Mucosa of gallbladder (tissue), 1 donor: ENCODE measurements at regions not wholly inside any gene's neighbourhood (a gene's known extent, or its start where the extent isn't known, plus 50 kb on each side); places are given as distances from the start of the nearest gene placed in this dataset.
"Not testable (repeated sequence)": the region's sequence is repeated elsewhere in the genome, so short reads cannot be mapped to it uniquely, and the experiment has no call there.

Experiments
- DNase-seq: peaks from one replicate; pipeline ENCODE4 v3.0.0-alpha.2; 2020; ENCODE audit warnings: low spot score
- donor health status: DM: no; HTN: no; CAD: no.

DNA sequence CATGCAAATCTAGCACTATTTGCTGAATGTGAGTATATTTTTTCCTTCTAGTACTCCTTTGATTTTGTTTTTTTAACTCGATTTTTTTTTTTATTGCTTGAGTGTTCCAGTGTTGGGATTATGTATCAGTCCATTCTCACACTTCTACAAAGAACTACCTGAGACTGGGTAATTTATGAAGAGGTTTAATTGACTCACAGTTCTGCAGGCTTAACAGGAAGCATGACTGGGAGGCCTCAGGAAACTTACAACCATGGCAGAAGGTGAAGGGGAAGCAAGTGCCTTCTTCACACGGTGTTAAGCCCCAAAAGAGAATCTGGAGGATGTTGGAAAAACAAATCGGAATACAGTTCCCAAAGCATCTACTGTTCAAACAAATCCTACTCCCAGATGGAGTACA is 69.1 kb downstream of the ZNF518B start:
- not testable (repeated sequence) for DNase-seq

DNA sequence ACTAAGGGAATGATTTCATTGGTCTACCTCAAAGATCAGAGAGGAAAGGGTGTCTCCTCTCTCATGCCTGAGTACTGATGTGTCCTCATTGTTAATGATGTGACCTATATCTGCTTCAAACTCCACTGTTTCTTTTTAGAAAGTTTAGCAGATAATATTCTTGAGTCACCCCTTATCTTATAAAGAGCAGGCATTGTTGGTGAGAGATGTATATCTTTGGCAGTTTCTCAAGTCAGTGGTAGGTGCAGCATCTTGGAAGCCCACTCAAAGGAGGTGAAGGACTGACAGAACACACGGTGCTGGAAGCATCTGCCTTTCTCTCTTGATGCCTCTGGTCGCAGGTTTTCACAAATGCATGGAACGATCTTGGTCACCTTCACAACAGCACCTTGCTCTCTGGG is 71.2 kb downstream of the ZNF518B start:
- no peak for DNase-seq

DNA sequence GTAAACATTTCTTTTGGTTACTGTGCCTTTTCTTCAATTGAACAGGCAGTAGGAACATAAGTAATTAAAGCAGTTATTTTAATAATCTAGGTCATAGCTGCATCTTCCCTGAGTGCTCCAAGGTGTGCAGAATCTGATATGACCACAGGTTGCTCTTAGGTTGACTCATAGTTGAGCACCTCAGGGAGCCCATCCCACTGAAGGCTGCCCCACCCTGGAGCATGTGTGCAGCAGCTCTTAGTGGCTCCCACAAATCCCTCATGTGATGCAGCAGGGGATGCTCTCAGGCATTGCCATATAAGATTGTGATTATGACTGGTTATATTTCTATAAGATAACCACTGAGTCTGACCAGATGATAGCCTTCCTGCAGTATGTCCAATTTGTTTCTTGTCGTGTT is 72.3 kb downstream of the ZNF518B start:
- DNase-seq: no peak

DNA sequence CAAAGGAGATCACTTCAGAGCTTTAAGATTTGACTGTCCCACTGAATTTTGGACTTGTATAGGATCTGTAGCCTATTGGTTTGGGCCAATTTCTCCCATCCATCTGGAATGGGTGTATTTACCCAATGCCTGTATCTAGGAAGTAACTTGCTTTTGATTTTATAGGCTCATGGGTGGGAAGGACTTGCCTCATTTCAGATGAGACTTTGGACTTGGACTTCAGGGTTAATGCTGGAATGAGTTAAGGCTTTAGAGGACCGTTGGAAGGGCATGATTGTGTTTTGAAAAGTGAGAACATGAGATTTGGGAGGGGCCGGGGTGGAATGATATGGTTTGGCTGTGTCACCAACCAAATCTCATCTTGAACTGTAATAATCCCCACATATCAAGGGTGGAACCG is 73.8 kb downstream of the ZNF518B start:
- no peak for DNase-seq

DNA sequence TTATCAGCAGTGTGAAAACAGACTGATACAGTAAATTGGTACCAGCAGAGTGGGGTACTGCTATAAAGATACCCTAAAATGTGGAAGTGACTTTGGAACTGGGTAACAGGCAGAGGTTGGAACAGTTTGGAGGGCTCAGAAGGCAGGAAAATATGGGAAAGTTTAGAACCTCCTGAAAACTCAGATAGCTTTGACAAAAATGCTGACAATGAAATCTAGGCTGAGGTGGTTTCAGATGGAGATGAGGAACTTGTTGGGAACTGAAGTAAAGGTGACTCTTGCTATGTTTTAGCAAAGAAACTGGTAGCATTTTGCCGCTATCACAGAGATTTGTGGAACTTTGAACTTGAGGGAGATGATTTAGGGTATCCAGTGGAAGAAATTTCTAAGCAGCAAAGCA is 75.1 kb downstream of the ZNF518B start:
- not testable (repeated sequence) for DNase-seq

DNA sequence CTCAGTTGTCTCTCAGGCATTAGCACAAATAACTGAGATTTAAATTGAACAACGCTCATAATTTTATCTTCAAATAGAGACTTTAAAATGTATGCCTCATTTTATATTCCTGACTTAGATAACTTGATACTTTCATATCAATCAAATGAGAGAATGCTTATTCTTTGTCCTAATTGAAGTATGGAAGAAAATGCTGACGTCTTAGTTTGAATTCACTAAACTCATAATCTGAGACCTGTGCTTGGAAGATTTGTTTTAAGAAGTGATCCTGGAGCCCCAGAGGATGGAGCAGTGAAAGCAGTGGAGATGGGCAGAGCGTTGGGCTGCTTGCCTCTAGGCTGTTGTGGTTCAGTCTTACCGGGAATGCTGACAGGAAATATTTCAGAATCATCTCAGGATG is 76.1 kb downstream of the ZNF518B start:
- DNase-seq: no peak

DNA sequence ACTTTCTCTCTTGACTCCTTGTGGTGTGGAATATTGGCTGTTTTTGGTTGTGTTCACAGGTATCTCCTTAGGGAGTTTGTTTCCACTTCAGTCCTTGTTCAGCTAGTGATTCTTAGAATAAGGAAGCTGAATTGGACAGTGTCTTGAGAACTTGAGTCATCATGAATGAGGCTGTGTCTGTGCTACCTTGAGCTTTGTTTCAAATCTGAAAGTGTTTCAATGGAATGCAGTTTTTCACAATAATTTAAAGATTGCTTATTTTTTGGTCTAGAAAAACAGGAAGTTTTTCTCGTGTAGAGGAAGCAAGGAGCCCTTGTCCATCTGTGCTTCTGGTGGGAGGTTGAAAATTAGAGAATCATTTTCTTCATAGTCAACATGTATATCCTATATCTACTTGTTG is 76.5 kb downstream of the ZNF518B start:
- DNase-seq: no peak

DNA sequence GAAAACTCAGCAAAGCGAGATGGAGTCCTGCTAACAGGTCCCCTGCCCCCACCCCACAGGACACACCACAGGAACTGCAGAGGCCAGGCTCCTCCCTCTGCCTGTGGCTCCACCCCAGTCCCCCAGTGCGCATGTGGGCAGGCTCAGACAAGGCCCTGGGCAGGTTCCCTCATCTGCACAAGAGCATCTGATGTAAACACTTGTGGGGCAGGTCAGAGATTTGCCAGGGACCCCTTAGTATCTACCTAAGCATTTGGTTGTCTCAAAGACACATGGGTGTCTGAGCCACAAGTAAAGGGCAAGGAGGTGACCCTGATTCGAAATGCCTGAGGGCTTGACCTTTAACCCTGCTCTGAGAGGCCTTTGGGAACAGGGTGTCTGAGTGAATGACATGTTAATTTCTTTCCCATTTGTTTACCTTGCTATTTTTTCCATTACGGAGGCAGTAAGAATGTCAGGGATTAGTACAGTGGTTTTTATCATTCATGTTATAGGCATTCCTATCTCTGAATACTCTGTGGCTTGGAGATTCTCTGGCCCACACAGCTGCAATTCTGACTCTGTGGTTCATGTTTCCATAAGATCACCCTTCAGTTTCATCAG is 85.3 kb downstream of the ZNF518B start:
- no peak for DNase-seq

DNA sequence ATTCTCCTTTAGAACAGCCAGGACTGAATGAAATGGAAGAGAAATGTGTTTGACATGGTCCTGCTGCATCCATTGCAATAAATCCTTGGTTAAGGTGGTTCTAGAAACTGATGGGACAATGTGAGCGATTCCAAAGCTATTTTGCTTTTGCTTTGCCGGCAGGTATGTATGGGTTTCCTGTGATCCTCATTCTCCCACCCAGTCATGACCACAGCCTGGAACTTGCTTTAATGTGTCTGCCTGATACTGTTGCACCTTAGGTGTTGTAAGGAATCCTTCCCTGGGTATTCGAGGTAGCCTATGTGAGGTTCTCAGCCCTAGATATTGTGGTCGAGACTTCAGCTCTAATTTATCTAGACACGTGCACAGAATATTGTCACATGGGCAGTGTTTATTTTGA is 86.1 kb downstream of the ZNF518B start:
- DNase-seq: no peak

DNA sequence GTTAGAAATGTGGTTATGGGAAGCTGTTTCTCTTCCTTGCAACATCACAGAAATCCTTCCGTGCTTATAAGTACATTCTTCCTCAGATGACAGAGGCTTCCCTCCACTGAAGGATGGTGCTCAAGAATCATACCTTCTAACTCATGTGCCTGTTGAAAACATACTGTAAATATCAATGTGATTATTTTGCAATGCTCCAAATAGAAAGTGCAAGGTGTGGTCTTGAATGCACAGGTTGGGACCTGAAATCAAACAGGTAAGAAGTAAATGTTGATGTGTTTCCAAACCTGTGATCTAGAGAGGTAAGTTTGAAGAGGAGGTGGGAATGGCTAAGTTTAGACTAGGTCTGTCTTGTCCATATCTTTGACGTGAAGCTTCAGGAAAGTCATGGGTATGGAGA is 87.7 kb downstream of the ZNF518B start:
- no peak for DNase-seq

DNA sequence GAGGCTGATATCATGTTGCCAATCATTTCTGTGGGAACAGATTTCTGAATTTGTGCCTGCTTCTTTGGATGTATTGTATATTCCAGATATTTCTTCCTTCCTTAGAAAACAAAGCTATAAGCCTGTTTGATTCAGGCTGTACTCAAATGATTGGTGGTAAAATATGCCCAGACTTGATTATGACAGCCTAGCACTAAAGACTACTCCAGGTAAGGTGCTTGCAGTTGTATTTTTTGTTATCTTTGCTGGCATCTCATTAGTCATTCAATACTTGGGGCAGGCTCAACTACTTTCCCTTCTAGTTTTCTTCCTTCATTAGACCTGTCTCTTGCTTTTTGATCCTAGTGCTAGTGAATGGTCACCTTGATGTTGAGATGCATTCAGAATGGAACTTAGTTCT is 90.6 kb downstream of the ZNF518B start:
- no peak for DNase-seq

DNA sequence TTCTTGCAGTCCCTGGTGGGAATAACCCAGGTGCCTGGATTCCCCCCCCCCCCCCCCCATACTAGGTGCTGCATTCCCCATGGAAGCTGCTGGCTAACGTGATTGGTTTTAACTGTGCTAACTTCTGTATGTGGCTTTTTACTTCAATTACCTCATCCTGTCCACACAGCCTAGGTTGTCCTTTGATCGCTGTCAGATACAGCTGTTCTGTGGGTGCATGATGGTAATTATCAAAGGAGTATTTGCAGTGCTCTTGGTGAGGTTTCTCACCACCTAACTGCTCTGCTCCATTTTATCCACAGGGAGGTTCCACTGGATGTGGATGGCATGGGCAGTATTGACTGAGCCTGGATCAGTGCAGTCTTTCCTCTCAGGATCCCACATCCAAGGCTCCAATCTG is 93.0 kb downstream of the ZNF518B start:
- no peak for DNase-seq

DNA sequence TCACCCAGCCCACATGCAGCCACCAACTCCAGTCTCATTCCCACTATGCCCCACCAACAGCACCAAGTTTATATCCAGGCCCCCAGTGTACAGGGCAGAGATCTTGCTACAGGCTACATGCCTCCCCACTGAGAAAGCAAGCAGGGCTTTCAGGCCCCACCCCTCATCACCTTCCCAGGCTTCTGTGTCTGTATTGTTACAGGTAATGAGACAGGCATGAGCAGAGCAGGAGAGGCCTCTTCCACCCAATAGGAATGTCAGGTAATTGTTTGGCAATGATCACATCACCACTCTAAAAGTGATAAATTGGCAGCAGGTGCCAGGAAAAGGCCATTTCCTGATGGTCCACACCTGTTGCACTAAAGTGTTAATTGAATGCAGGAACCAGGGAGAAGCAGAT is 102.5 kb downstream of the ZNF518B start:
- no peak for DNase-seq

DNA sequence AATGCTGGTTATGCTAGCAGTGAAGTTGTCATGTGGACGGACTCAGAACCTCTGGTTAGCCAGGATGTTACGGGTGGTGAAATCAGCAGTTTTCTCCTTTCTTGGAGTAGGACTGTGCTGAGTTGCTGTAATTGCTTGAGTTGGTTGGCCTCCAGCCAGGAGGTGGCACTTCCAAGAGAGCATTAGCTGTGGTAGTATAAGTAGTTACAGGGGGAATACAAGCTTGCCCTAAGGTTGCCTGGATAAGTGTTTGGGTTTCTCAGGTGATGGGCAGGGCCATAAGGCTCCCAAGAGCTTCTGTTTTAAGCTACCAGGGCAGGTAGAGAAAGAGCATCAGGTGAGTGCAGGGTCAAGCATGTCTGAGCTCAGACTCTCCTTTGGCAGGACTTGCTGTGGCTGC is 103.0 kb downstream of the ZNF518B start:
- no peak for DNase-seq

DNA sequence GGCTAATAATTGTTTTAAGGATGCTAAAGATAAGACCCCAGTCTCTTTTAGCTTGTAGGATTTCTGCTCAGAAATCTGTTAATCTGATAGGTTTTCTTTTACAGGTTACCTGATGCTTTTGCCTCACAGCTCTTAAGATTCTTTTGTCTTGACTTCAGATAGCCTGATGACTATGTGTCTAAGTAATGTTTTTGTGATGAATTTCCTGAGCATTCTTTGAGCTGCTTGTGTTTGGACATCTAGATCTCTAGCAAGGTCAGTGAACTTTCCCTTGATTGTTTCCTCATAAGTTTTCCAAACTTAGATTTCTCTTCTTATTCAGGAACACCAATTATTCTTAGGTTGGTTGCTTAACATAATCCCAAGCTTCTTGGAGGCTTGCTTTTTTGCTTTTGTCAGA is 104.1 kb downstream of the ZNF518B start:
- no peak for DNase-seq

DNA sequence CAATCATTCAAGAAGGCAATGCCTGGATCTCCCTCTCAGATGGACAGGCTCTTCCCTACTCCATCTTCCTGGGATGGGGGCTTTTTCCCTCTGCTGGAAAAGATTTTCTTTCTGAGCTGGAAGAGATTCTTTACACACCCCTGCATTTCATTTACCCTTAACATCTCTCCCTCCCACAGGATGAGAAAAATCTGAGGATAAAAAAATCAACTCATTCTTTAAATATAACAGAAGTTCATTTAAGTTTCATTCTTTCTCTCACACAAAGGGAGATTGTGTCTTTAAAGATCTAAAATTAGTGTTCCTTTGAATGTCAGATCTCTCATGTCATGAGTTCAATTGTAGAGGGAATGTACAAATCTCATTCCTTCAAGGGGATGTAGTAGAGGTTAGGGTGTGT is 109.0 kb downstream of the ZNF518B start:
- no peak for DNase-seq

DNA sequence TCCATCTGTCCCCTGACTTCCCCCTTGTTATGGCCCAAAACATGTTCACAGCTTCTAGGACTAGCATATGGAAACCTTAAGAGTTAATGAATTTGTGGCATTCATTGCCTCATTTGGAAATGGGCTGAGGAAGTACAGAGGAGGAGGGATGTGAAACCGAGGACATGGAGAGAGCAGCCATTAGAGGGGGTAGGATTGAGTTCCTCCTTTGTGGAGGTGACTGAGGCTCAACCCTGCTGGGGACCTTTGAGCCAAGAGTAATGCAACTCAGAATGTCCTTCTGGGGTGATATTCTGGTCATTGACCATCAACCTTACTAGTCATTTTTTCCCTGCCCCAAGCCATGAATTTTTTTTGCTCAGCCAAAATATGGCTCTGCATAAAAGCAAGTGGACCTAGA is 109.4 kb downstream of the ZNF518B start:
- DNase-seq: no peak

DNA sequence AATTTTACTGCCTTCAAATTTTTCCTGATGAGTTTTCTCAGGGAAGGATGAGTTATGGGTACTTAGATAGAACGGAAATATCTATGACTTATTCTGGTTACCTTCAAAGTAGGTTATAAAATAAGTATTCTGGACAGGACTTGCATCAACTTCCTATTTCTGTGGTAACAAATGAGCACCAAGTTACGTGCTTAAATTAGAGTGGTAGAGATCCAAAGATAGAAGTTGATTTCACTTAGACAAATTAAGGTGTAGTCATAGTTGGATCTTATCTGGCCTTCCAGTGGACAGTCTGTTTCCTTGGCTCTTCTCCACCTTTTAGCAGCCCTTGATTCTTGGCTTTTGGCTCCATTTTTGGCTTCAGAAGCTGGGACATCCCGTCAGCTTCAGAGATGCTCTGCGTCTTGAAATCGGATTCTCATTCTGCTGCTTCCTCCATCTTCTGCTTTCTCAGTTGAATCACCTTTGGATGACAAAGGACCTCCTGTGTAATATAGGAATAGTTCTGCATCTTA is 109.9 kb downstream of the ZNF518B start:
- no peak for DNase-seq

DNA sequence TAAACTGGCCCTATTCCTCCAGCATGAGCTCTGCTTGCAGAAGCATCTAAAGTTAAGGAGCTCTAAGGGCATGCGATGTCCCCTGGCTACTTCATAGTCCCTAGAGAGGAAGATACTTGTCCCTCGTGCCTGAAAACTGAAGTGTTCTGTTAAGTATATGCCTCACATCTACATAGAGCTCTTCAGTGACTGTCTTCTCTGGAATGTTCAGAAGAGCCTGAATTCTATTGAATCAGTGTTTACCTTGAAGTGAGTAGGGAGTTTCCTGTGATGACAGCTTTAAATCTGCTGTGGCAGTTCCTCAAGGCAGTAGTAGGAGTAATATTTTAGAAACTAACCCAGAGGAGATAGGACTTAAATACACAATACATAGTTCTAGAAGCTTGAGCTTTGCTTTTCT is 111.2 kb downstream of the ZNF518B start:
- DNase-seq: no peak

DNA sequence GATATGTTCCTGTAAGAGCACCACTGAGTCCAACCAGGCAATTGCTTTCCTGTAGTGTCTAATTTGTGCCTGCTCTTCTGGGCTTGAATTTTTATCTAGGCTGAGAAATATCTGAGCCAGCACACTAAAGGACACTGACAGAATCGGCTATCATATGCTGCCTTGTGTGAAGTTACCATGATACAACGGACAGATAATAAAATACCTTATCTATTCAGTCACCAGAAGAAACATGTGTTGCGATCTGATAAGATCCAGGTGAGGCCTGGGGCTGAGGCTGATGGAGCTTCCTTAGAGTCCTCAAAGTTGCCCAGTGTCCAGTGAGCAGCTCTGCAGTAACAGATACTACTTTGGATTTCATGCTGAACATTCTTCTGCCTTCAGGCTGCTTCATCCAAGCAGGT is 111.8 kb downstream of the ZNF518B start:
- DNase-seq: no peak

DNA sequence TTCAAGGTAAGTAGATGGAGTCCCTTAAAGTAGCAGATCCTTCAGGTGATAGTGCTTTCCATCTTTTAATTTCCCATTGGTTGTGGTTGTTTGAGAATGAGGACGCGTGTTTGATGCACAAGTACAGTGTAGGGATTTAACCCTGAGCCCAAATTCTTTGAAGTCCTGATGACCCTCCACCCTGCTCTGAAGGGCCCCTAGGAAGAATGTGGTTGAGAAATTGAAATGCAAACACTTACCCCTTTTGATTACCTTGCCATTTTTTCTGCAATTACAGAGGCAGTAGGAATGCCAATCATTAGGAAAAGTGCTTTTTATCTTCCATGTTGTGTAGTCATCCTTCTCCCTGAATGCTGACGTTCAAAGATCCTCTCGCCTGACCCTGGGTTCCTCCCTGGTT is 112.4 kb downstream of the ZNF518B start:
- DNase-seq: no peak

DNA sequence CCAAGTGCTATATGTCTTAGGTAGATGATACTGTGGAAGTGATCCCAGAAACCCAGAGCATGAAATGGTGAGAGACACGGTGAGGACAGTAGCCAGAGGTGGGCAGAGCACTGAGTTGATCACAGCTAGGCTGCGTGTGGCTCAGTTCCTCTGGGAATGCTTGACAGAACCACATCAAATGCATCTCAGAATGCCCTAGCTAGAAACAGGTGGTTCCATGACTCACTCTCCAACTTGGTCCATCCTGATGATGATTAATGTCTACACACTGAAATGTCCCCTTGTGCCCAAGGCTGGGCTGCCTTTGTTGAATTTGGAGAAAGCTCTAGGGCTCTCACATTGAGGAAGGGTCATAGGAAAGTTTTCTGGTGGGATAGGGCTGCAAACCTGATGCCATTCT is 113.6 kb downstream of the ZNF518B start:
- DNase-seq: no peak

DNA sequence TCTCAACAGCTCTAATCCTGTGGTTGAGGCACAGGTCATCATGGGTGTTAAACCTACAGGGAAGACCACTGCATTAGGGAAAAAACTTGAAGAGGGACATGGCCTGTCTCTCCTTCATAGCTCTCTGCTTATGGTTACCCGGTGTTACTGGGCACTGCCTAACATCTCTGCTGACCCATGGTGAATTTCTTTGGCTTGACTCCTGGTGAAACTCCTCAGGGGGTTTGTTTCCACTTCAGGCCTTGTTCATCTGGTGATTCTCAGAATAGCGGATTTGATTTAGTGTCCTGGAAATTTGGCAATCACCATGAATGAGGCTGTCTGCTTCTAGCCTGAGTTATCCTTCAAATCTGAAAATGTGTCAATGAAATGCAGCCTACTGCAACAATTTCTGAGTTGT is 114.4 kb downstream of the ZNF518B start:
- DNase-seq: no peak

DNA sequence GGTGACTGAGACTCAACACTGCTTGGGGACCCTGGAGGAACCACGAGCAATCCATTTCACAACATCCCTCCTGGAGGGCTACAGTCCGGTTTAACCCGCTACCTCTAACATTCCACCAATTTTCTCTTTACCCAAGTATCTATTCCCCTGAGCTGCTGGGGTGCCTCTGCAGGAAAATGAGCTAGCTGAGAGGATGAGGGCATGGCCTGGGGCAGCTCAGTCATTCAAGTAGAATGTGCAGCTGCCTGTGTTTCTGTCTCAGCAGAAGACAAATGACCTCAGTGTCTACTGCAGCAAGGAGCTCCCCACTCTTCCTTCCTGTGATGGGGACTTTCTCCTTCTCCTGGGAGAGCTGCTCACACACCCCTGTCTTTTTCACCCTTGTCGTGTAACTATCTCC is 120.8 kb downstream of the ZNF518B start:
- DNase-seq: no peak

DNA sequence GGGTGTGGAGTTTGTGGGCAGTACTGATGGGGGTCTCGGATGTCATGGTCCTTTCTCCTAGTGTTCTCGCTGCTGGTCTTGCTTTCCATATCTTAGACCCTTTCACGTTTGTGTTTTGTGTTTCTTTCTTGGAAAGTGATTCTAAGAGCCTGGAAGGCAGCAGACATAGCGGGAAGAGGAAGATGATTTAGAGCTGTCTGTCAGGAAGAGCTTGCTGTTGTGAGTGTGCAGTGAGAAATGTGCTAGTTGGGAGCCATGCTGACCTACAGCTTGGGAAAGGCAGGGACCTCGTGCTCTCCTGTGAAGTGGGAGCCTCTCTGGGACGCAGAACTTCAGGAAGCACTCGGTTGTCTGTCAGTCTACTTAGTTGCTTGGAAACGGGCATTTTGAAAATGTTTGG is 122.2 kb downstream of the ZNF518B start:
- no peak for DNase-seq
